ENCODE measurements at regions not wholly inside any gene's neighbourhood (a gene's known extent, or its start where the extent isn't known, plus 50 kb on each side); places are given as distances from the start of the nearest gene placed in this dataset.

DNA sequence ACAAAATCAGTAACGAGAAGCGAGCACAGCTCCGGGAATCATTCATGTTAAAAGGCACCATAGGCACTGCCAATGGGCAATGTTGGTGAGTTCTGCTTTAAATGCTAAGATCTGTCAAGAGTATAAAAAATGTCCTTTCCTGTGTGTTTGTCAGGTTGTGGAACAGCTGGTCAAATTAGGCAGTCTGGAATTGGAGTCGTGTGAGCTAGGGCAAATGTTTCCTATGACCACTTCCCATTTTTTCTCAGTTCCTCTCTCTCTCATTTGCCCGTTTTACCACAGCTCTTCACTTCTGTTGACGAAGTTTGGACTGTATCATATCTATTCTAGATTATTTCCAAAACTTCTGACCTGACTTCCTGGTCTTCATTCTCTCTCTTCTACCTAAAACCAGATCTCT lies 60.8 kb upstream of the GOLIM4 start:
- CTCF ChIA-PET, result interaction anchor here (0.9 to 2.9 kb wide), 3 partner anchors 9 to 116 kb away, joined by 3 to 10 read pairs (median 3); no protein-coding TSS in a partner anchor
- Histone ChIP-seq H3K36me3 (replicated peaks in 1 of 2; ENCODE audit: control insufficient read depth in 1 of 2, insufficient read depth in 2 of 2, low read length in 1 of 2) (no peaks in the 10 kb centered on the region), H3K4me1 (ENCODE audit: control insufficient read depth in 1 of 2, insufficient read depth in 2 of 2, low read depth in 1 of 2, low read length in 1 of 2) (no peaks in the 10 kb centered on the region; a peak in 1 of 4 replicates), H3K9ac (no peak overlapping the region), H4K20me1 (ENCODE audit: insufficient read depth) (no peaks in the 10 kb centered on the region), H2AFZ (ENCODE audit: low read depth) (no peak overlapping the region), H3K9me3 (no peaks in the 10 kb centered on the region), H3K27ac (ENCODE audit: low read depth in 2 of 2, low read length in 1 of 2) (no peak overlapping the region), H3K27me3 (ENCODE audit: insufficient read depth) (no peaks in the 10 kb centered on the region), H3F3A (replicated peaks; ENCODE audit: insufficient read depth) (no peaks in the 10 kb centered on the region), H3K79me2 (ENCODE audit: insufficient read depth) (no peaks in the 10 kb centered on the region), H3K9me2 (no peaks in the 10 kb centered on the region), H3K4me3 (ENCODE audit: low read depth in 2 of 2, low read length in 1 of 2) (no peak overlapping the region), H3K4me2 (no peak overlapping the region)
- WGBS (ENCODE audit: low lambda C conversion rate), result 70% methylated on average over 6 of the region's 6 CpGs
- no peak for DNase-seq
- POLR2A ChIA-PET, result no interaction called here
- no peak for TF ChIP-seq MAX (IDR thresholded peaks at IDR 0.05; ENCODE audit: low read depth)
- TF ChIP-seq, protein P1, sequence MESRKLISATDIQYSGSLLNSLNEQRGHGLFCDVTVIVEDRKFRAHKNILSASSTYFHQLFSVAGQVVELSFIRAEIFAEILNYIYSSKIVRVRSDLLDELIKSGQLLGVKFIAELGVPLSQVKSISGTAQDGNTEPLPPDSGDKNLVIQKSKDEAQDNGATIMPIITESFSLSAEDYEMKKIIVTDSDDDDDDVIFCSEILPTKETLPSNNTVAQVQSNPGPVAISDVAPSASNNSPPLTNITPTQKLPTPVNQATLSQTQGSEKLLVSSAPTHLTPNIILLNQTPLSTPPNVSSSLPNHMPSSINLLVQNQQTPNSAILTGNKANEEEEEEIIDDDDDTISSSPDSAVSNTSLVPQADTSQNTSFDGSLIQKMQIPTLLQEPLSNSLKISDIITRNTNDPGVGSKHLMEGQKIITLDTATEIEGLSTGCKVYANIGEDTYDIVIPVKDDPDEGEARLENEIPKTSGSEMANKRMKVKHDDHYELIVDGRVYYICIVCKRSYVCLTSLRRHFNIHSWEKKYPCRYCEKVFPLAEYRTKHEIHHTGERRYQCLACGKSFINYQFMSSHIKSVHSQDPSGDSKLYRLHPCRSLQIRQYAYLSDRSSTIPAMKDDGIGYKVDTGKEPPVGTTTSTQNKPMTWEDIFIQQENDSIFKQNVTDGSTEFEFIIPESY (IDR thresholded peaks at IDR 0.05; ENCODE audit: borderline replicate concordance, low read depth), result no peak
- TF ChIP-seq POLR2AphosphoS5 (IDR thresholded peaks at IDR 0.05; ENCODE audit: low read depth, low read length), result no peak

GRCh38 chr3:168155303-168155702 lies 59.6 kb upstream of the GOLIM4 start:
- no peak overlapping the region for H3K27ac ChIP-seq (ENCODE audit: low read depth in 2 of 2, low read length in 1 of 2)
- no peak overlapping the region for H3K4me3 ChIP-seq (ENCODE audit: low read depth in 2 of 2, low read length in 1 of 2)
- H3K9me2 ChIP-seq, result no peaks in the 10 kb centered on the region
- no peaks in the 10 kb centered on the region for H3K79me2 ChIP-seq (ENCODE audit: insufficient read depth)
- POLR2A ChIA-PET, result no interaction called here
- no peaks in the 10 kb centered on the region for H3K9me3 ChIP-seq
- H3K4me1 ChIP-seq (ENCODE audit: control insufficient read depth in 1 of 2, insufficient read depth in 2 of 2, low read depth in 1 of 2, low read length in 1 of 2), result no peaks in the 10 kb centered on the region; a peak in 1 of 4 replicates
- CTCF ChIA-PET, result interaction anchor here (2.9 to 3.5 kb wide), 2 partner anchors 11 to 108 kb away, joined by 10 to 11 read pairs; no protein-coding TSS in a partner anchor
- no peak for DNase-seq
- H3F3A ChIP-seq (replicated peaks; ENCODE audit: insufficient read depth), result no peaks in the 10 kb centered on the region
- no peaks in the 10 kb centered on the region for H3K27me3 ChIP-seq (ENCODE audit: insufficient read depth)
- no peak overlapping the region for H3K4me2 ChIP-seq
- no peak overlapping the region for H2AFZ ChIP-seq (ENCODE audit: low read depth)
- TF ChIP-seq MEF2A (IDR thresholded peaks at IDR 0.05; ENCODE audit: borderline replicate concordance, low read depth) (no peak), EZH2phosphoT487 (IDR thresholded peaks at IDR 0.05; ENCODE audit: borderline replicate concordance, low read depth) (no peak), JUND (IDR thresholded peaks at IDR 0.05) (no peak), POLR2AphosphoS5 (IDR thresholded peaks at IDR 0.05; ENCODE audit: low read depth, low read length) (no peak)
- H3K36me3 ChIP-seq (replicated peaks in 1 of 2; ENCODE audit: control insufficient read depth in 1 of 2, insufficient read depth in 2 of 2, low read length in 1 of 2), result no peaks in the 10 kb centered on the region
- H3K9ac ChIP-seq, result no peak overlapping the region
- no peaks in the 10 kb centered on the region for H4K20me1 ChIP-seq (ENCODE audit: insufficient read depth)

GRCh38 chr3:168154089-168154488 lies 58.4 kb upstream of the GOLIM4 start:
- Histone ChIP-seq H3K9me3 (no peaks in the 10 kb centered on the region), H3K9me2 (no peaks in the 10 kb centered on the region), H3F3A (replicated peaks; ENCODE audit: insufficient read depth) (no peaks in the 10 kb centered on the region), H3K4me1 (ENCODE audit: control insufficient read depth in 1 of 2, insufficient read depth in 2 of 2, low read depth in 1 of 2, low read length in 1 of 2) (no peaks in the 10 kb centered on the region; a peak in 1 of 4 replicates), H4K20me1 (ENCODE audit: insufficient read depth) (no peaks in the 10 kb centered on the region), H3K27ac (ENCODE audit: low read depth in 2 of 2, low read length in 1 of 2) (no peak overlapping the region), H3K27me3 (ENCODE audit: insufficient read depth) (no peaks in the 10 kb centered on the region), H3K4me3 (ENCODE audit: low read depth in 2 of 2, low read length in 1 of 2) (no peak overlapping the region), H2AFZ (ENCODE audit: low read depth) (no peak overlapping the region), H3K79me2 (ENCODE audit: insufficient read depth) (no peaks in the 10 kb centered on the region), H3K36me3 (replicated peaks in 1 of 2; ENCODE audit: control insufficient read depth in 1 of 2, insufficient read depth in 2 of 2, low read length in 1 of 2) (no peaks in the 10 kb centered on the region), H3K4me2 (no peak overlapping the region), H3K9ac (no peak overlapping the region)
- WGBS (ENCODE audit: low lambda C conversion rate), result 6% methylated on average over 2 of the region's 2 CpGs
- no peak for DNase-seq
- POLR2A ChIA-PET, result no interaction called here
- CTCF ChIA-PET, result interaction anchor here (3.0 to 3.5 kb wide), 2 partner anchors 11 to 107 kb away, joined by 10 to 11 read pairs; no protein-coding TSS in a partner anchor
- TF ChIP-seq RAD21 (IDR thresholded peaks at IDR 0.05; ENCODE audit: low read length) (no peak), MEF2A (IDR thresholded peaks at IDR 0.05; ENCODE audit: borderline replicate concordance, low read depth) (no peak), EZH2phosphoT487 (IDR thresholded peaks at IDR 0.05; ENCODE audit: borderline replicate concordance, low read depth) (no peak), NFIC (IDR thresholded peaks at IDR 0.05; ENCODE audit: borderline replicate concordance) (no peak), PBX3 (IDR thresholded peaks at IDR 0.05) (no peak), CHD2 (IDR thresholded peaks at IDR 0.05; ENCODE audit: low read length, partially characterized antibody) (no peak), TAF1 (IDR thresholded peaks at IDR 0.05; ENCODE audit: borderline replicate concordance, low read depth, low read length) (no peak), GABPA (IDR thresholded peaks at IDR 0.05; ENCODE audit: low read depth) (no peak)
- TF ChIP-seq, protein P2, sequence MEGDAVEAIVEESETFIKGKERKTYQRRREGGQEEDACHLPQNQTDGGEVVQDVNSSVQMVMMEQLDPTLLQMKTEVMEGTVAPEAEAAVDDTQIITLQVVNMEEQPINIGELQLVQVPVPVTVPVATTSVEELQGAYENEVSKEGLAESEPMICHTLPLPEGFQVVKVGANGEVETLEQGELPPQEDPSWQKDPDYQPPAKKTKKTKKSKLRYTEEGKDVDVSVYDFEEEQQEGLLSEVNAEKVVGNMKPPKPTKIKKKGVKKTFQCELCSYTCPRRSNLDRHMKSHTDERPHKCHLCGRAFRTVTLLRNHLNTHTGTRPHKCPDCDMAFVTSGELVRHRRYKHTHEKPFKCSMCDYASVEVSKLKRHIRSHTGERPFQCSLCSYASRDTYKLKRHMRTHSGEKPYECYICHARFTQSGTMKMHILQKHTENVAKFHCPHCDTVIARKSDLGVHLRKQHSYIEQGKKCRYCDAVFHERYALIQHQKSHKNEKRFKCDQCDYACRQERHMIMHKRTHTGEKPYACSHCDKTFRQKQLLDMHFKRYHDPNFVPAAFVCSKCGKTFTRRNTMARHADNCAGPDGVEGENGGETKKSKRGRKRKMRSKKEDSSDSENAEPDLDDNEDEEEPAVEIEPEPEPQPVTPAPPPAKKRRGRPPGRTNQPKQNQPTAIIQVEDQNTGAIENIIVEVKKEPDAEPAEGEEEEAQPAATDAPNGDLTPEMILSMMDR (IDR thresholded peaks at IDR 0.05), result no peak

Measured in SK-N-SH (cell line).